ENCODE measurements at regions not wholly inside any gene's neighbourhood (a gene's known extent, or its start where the extent isn't known, plus 50 kb on each side); places are given as distances from the start of the nearest gene placed in this dataset.
A peak's percentile ranks its signal among the peaks of the same experiment; 100 is the strongest.

GRCh38 chr7:68309806-68310205 lies 1288.5 kb upstream of the AUTS2 start:
- peak; percentile 7 for DNase-seq (ENCODE audit: low spot score)

- no peak for DNase-seq (ENCODE audit: low spot score)
These were observed 1286.3 kb upstream of the AUTS2 start for GRCh38 chr7:68311958-68312357.

- no peak for DNase-seq (ENCODE audit: low spot score)
These were observed 1284.5 kb upstream of the AUTS2 start for GRCh38 chr7:68313806-68314205.

- DNase-seq (ENCODE audit: low spot score): no peak
These were observed 1284.1 kb upstream of the AUTS2 start for GRCh38 chr7:68314208-68314607.

- no peak for DNase-seq (ENCODE audit: low spot score)
These were observed 1280.8 kb upstream of the AUTS2 start for GRCh38 chr7:68317476-68317875.

- DNase-seq (ENCODE audit: low spot score): no peak
These were observed 1279.2 kb upstream of the AUTS2 start for GRCh38 chr7:68319061-68319460.

- DNase-seq (ENCODE audit: low spot score): no peak
These were observed 1277.1 kb upstream of the AUTS2 start for GRCh38 chr7:68321076-68321639.

GRCh38 chr7:68321776-68322496 lies 1276.3 kb upstream of the AUTS2 start:
- DNase-seq (ENCODE audit: low spot score): no peak

GRCh38 chr7:68324621-68325020 lies 1273.7 kb upstream of the AUTS2 start:
- DNase-seq (ENCODE audit: low spot score): no peak

- no peak for DNase-seq (ENCODE audit: low spot score)
These were observed 1264.1 kb upstream of the AUTS2 start for GRCh38 chr7:68334216-68334615.

GRCh38 chr7:68334636-68335272 lies 1263.5 kb upstream of the AUTS2 start:
- no peak for DNase-seq (ENCODE audit: low spot score)

GRCh38 chr7:68336594-68336993 lies 1261.7 kb upstream of the AUTS2 start:
- no peak for DNase-seq (ENCODE audit: low spot score)

- DNase-seq (ENCODE audit: low spot score): no peak
These were observed 1249.9 kb upstream of the AUTS2 start for GRCh38 chr7:68348401-68348800.

- no peak for DNase-seq (ENCODE audit: low spot score)
These were observed 1235.3 kb upstream of the AUTS2 start for GRCh38 chr7:68362745-68363518.

GRCh38 chr7:68364886-68365625 lies 1233.2 kb upstream of the AUTS2 start:
- DNase-seq (ENCODE audit: low spot score): no peak

GRCh38 chr7:68371985-68372384 lies 1226.3 kb upstream of the AUTS2 start:
- DNase-seq (ENCODE audit: low spot score): no peak

- no peak for DNase-seq (ENCODE audit: low spot score)
These were observed 1222.1 kb upstream of the AUTS2 start for GRCh38 chr7:68376131-68376661.

GRCh38 chr7:68381731-68382130 lies 1216.5 kb upstream of the AUTS2 start:
- DNase-seq (ENCODE audit: low spot score): no peak

- no peak for DNase-seq (ENCODE audit: low spot score)
These were observed 1213.7 kb upstream of the AUTS2 start for GRCh38 chr7:68384581-68384980.

- no peak for DNase-seq (ENCODE audit: low spot score)
These were observed 1205.2 kb upstream of the AUTS2 start for GRCh38 chr7:68393051-68393450.

- DNase-seq (ENCODE audit: low spot score): peak; percentile 13
These were observed 1204.1 kb upstream of the AUTS2 start for GRCh38 chr7:68394131-68394530.
